IgD-negative memory B cell (primary cell): ENCODE measurements at regions not wholly inside any gene's neighbourhood (a gene's known extent, or its start where the extent isn't known, plus 50 kb on each side); places are given as distances from the start of the nearest gene placed in this dataset.

Experiments
- H3K27ac Mint-ChIP-seq, 3 donors: one replicate each; pipeline ENCODE4 v1.8.0; 2020 to 2022; ENCODE audit warnings: mild to moderate bottlenecking in 3 of 3, mixed read lengths in 3 of 3, moderate library complexity in 1 of 3
- H3K27me3 Mint-ChIP-seq: one replicate; pipeline ENCODE4 v1.8.0; 2021; ENCODE audit warnings: mixed read lengths
- H3K36me3 Mint-ChIP-seq: one replicate; pipeline ENCODE4 v1.8.0; 2020; ENCODE audit warnings: mild to moderate bottlenecking, mixed read lengths
- H3K4me1 Mint-ChIP-seq, 3 donors: one replicate each; pipeline ENCODE4 v1.8.0; 2020 to 2022; ENCODE audit warnings: mixed read lengths in 3 of 3, mild to moderate bottlenecking in 1 of 3
- H3K4me3 Mint-ChIP-seq, 4 donors: one replicate each; pipeline ENCODE4 v1.8.0; 2020 to 2022; ENCODE audit warnings: mild to moderate bottlenecking in 4 of 4, mixed read lengths in 4 of 4, moderate library complexity in 3 of 4
- H3K9me3 Mint-ChIP-seq, 3 donors: one replicate each; pipeline ENCODE4 v1.8.0; 2020 to 2021; ENCODE audit warnings: mixed read lengths in 3 of 3, mild to moderate bottlenecking in 1 of 3

GRCh38 chr12:73240110-73240509, 967.9 kb downstream of the TRHDE start:
- H3K4me1 Mint-ChIP-seq: no peaks in the 10 kb centered on the region
- H3K4me3 Mint-ChIP-seq: no peak overlapping the region
- H3K27ac Mint-ChIP-seq: no peak overlapping the region
- no peaks in the 10 kb centered on the region for H3K36me3 Mint-ChIP-seq
- H3K9me3 Mint-ChIP-seq: peaks cover 2 to 4% (median 2%) of the 10 kb centered on the region in 3 donors
- no peaks in the 10 kb centered on the region for H3K27me3 Mint-ChIP-seq

- peaks cover 3 to 6% (median 4%) of the 10 kb centered on the region in 3 donors for H3K9me3 Mint-ChIP-seq
- no peak overlapping the region for H3K27ac Mint-ChIP-seq
- no peaks in the 10 kb centered on the region for H3K36me3 Mint-ChIP-seq
- peaks cover 0 to 2% (median 0%) of the 10 kb centered on the region in 3 donors for H3K4me1 Mint-ChIP-seq
- H3K27me3 Mint-ChIP-seq: no peaks in the 10 kb centered on the region
- no peak overlapping the region for H3K4me3 Mint-ChIP-seq
Observed at GRCh38 chr12:73262788-73263381, 990.7 kb downstream of the TRHDE start.

GRCh38 chr12:73266206-73266605, 994.0 kb downstream of the TRHDE start:
- Mint-ChIP-seq H3K27ac (no peak overlapping the region), H3K4me1 (peaks cover 0 to 2% (median 0%) of the 10 kb centered on the region in 3 donors), H3K27me3 (no peaks in the 10 kb centered on the region), H3K36me3 (no peaks in the 10 kb centered on the region), H3K4me3 (no peak overlapping the region), H3K9me3 (peaks cover 5 to 10% (median 6%) of the 10 kb centered on the region in 3 donors)

GRCh38 chr12:73274976-73275375, 1002.8 kb downstream of the TRHDE start:
- Mint-ChIP-seq H3K4me1 (peaks cover 0 to 2% (median 0%) of the 10 kb centered on the region in 3 donors), H3K9me3 (no peaks in the 10 kb centered on the region), H3K36me3 (no peaks in the 10 kb centered on the region), H3K27ac (peak overlapping the region in 1 of 3 donors; percentile 54), H3K4me3 (no peak overlapping the region), H3K27me3 (no peaks in the 10 kb centered on the region)

- H3K36me3 Mint-ChIP-seq: no peaks in the 10 kb centered on the region
- no peaks in the 10 kb centered on the region for H3K9me3 Mint-ChIP-seq
- H3K4me3 Mint-ChIP-seq: no peak overlapping the region
- no peak overlapping the region for H3K27ac Mint-ChIP-seq
- H3K4me1 Mint-ChIP-seq: no peaks in the 10 kb centered on the region
- no peaks in the 10 kb centered on the region for H3K27me3 Mint-ChIP-seq
Observed at GRCh38 chr12:73277971-73278370, 1005.8 kb downstream of the TRHDE start.

- Mint-ChIP-seq H3K4me3 (no peak overlapping the region), H3K36me3 (no peaks in the 10 kb centered on the region), H3K27ac (peak overlapping the region in 1 of 3 donors; percentile 7), H3K9me3 (peaks cover 0 to 2% (median 2%) of the 10 kb centered on the region in 3 donors), H3K4me1 (no peaks in the 10 kb centered on the region), H3K27me3 (no peaks in the 10 kb centered on the region)
Observed at GRCh38 chr12:73301530-73301929, 1029.4 kb downstream of the TRHDE start.

GRCh38 chr12:73307260-73307659, 1035.1 kb downstream of the TRHDE start:
- no peaks in the 10 kb centered on the region for H3K36me3 Mint-ChIP-seq
- H3K4me1 Mint-ChIP-seq: peaks cover 0 to 2% (median 0%) of the 10 kb centered on the region in 3 donors
- no peaks in the 10 kb centered on the region for H3K27me3 Mint-ChIP-seq
- H3K9me3 Mint-ChIP-seq: peaks cover 0 to 2% (median 0%) of the 10 kb centered on the region in 3 donors
- no peak overlapping the region for H3K4me3 Mint-ChIP-seq
- no peak overlapping the region for H3K27ac Mint-ChIP-seq

GRCh38 chr12:73308079-73308478, 1035.9 kb downstream of the TRHDE start:
- H3K4me3 Mint-ChIP-seq: no peak overlapping the region
- H3K36me3 Mint-ChIP-seq: no peaks in the 10 kb centered on the region
- no peaks in the 10 kb centered on the region for H3K27me3 Mint-ChIP-seq
- no peak overlapping the region for H3K27ac Mint-ChIP-seq
- H3K9me3 Mint-ChIP-seq: peaks cover 0 to 2% (median 0%) of the 10 kb centered on the region in 3 donors
- H3K4me1 Mint-ChIP-seq: peaks cover 0 to 2% (median 0%) of the 10 kb centered on the region in 3 donors

GRCh38 chr12:73308747-73309146, 1036.6 kb downstream of the TRHDE start:
- peaks cover 0 to 4% (median 2%) of the 10 kb centered on the region in 3 donors for H3K9me3 Mint-ChIP-seq
- H3K4me1 Mint-ChIP-seq: peaks cover 0 to 2% (median 0%) of the 10 kb centered on the region in 3 donors
- H3K36me3 Mint-ChIP-seq: no peaks in the 10 kb centered on the region
- H3K27ac Mint-ChIP-seq: no peak overlapping the region
- H3K4me3 Mint-ChIP-seq: no peak overlapping the region
- H3K27me3 Mint-ChIP-seq: no peaks in the 10 kb centered on the region

GRCh38 chr12:73321319-73321718, 1049.1 kb downstream of the TRHDE start:
- Mint-ChIP-seq H3K4me1 (no peaks in the 10 kb centered on the region), H3K36me3 (peaks cover 2% of the 10 kb centered on the region), H3K4me3 (no peak overlapping the region), H3K27ac (no peak overlapping the region), H3K27me3 (no peaks in the 10 kb centered on the region), H3K9me3 (peaks cover 9 to 25% (median 11%) of the 10 kb centered on the region in 3 donors)

- Mint-ChIP-seq H3K4me1 (no peaks in the 10 kb centered on the region), H3K9me3 (peaks cover 9 to 29% (median 14%) of the 10 kb centered on the region in 3 donors)
Observed at GRCh38 chr12:73321776-73322175, 1049.6 kb downstream of the TRHDE start.

GRCh38 chr12:73330584-73331351, 1058.6 kb downstream of the TRHDE start:
- H3K27ac Mint-ChIP-seq: no peak overlapping the region
- H3K36me3 Mint-ChIP-seq: peaks cover 1% of the 10 kb centered on the region
- H3K4me1 Mint-ChIP-seq: no peaks in the 10 kb centered on the region
- no peaks in the 10 kb centered on the region for H3K27me3 Mint-ChIP-seq
- peaks cover 0 to 10% (median 6%) of the 10 kb centered on the region in 3 donors for H3K9me3 Mint-ChIP-seq
- no peak overlapping the region for H3K4me3 Mint-ChIP-seq

More at GRCh38 chr12:73321776-73322175, 1049.6 kb downstream of the TRHDE start:
- peaks cover 2% of the 10 kb centered on the region for H3K36me3 Mint-ChIP-seq
- H3K27me3 Mint-ChIP-seq: no peaks in the 10 kb centered on the region
- no peak overlapping the region for H3K4me3 Mint-ChIP-seq
- H3K27ac Mint-ChIP-seq: no peak overlapping the region

- Mint-ChIP-seq H3K4me1 (no peaks in the 10 kb centered on the region), H3K36me3 (no peaks in the 10 kb centered on the region), H3K27me3 (no peaks in the 10 kb centered on the region), H3K9me3 (peaks cover 0 to 5% (median 4%) of the 10 kb centered on the region in 3 donors), H3K27ac (no peak overlapping the region), H3K4me3 (no peak overlapping the region)
Observed at GRCh38 chr12:73341559-73342247, 1069.5 kb downstream of the TRHDE start.

- no peaks in the 10 kb centered on the region for H3K36me3 Mint-ChIP-seq
- no peak overlapping the region for H3K27ac Mint-ChIP-seq
- H3K27me3 Mint-ChIP-seq: no peaks in the 10 kb centered on the region
- H3K4me1 Mint-ChIP-seq: no peaks in the 10 kb centered on the region
- peaks cover 0 to 6% (median 4%) of the 10 kb centered on the region in 3 donors for H3K9me3 Mint-ChIP-seq
- no peak overlapping the region for H3K4me3 Mint-ChIP-seq
Observed at GRCh38 chr12:73342733-73343132, 1070.6 kb downstream of the TRHDE start.

GRCh38 chr12:73352826-73353225, 1080.7 kb downstream of the TRHDE start:
- Mint-ChIP-seq H3K4me3 (no peak overlapping the region), H3K27me3 (no peaks in the 10 kb centered on the region), H3K27ac (no peak overlapping the region), H3K36me3 (no peaks in the 10 kb centered on the region), H3K9me3 (peaks cover 2 to 10% (median 6%) of the 10 kb centered on the region in 3 donors), H3K4me1 (peaks cover 0 to 1% (median 0%) of the 10 kb centered on the region in 3 donors)
